ENCODE measurements at regions not wholly inside any gene's neighbourhood (a gene's known extent, or its start where the extent isn't known, plus 50 kb on each side); places are given as distances from the start of the nearest gene placed in this dataset.

DNA sequence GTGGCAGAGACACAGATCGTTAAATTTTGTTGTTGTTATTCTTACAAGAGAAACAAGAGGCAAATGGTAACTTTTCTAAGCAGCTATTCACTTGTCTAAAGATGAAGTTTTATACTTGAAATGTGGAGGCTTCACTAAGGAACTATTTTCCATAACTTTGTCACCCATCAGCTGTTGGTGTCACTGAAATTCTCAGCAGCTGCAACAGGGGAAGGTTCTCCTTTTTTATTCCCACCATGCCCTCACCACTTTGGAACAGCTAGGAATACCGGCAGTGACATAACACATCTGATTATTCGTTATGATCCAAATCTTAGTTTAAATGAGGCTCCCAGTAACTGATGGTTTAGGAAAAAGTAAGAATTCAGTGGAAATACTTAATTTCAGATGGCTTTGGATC, 147.0 kb upstream of the LEF1 start:
- no peak overlapping the region for H3K4me3 ChIP-seq (ENCODE audit: low read depth, low read length)
- no peak for DNase-seq (ENCODE audit: low read depth)
- no peak for TF ChIP-seq CTCF (IDR thresholded peaks at IDR 0.05; ENCODE audit: insufficient read depth, low read length, severe bottlenecking)
- H3K36me3 ChIP-seq (ENCODE audit: control insufficient read depth, insufficient read depth, low read length), result no peaks in the 10 kb centered on the region
- H3K27me3 ChIP-seq (ENCODE audit: control insufficient read depth, insufficient read depth, low read length), result peaks cover 3% of the 10 kb centered on the region
- FAIRE-seq, result no peak

DNA sequence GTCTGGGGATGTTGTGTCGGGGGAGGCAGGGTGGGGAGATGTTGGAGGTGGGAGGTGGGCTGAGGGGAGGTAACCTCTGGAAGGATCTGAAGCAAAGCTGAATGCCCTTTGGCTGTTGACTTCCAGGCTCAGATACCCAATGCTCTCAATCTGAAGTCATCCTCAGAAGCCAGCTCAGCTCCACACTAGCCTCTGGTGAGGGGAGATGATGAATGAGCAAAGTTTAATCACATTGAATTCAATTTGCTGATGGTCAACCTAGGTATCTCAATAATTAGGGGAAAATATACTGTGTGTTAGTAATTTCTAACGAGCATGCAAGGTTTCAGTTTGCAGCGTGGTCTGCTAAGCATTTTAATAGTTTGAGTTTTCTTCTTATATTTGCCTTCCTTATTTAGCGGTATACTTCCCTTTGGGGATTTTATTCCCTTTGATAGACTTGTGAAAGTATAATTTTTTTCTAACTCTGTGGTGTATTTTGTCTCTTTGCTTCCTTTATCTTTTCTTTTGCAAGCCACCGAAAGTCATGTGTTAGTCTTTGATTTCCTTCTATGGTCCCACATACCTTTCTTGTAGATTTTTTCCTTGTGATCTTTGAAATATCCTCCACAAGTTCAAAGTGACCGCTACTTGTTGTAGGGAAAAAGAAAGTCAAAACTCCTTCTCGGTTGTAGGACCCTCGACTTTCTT, 146.3 kb upstream of the LEF1 start:
- no peak for TF ChIP-seq CTCF (IDR thresholded peaks at IDR 0.05; ENCODE audit: insufficient read depth, low read length, severe bottlenecking)
- Histone ChIP-seq H3K27me3 (ENCODE audit: control insufficient read depth, insufficient read depth, low read length) (peaks cover 3% of the 10 kb centered on the region), H3K36me3 (ENCODE audit: control insufficient read depth, insufficient read depth, low read length) (no peaks in the 10 kb centered on the region), H3K4me3 (ENCODE audit: low read depth, low read length) (no peak overlapping the region)
- no peak for DNase-seq (ENCODE audit: low read depth)
- no peak for FAIRE-seq

DNA sequence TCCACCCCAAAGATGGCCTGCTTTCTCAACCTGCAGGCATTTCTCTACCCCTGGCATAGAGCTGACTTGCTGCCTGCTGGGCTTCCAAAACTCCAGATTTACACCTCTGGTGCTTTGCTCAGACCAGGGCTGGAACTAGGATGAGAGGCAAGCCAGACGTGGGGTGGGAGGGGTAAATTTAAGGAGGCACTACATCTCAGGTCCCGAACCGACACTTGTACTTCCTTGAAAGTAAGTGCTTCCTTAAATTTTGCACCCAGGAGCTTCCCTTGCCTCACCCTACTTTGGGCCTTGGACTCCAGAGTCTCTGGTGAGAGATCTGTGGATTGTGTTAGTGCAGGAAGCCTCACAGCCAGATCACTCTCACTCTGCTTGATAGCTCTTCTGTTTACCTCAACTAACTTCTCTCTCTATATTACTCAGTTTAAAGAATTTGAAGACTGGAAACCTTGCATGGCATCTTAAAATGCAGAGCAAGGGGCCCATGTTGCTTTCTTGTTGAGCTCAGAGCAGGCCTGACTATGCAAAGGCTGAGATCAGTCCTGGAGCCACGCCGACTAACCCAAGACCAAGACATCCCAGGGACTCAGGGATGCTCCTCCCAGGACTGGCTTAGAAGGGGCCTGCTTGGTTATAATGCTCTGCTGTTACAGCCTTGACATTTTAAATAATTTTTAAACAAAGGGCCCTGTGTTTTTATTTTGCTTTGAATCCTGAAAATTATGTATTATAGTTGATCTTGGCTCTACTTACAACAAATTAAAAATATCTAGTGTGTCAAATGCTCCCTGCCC, 145.0 kb upstream of the LEF1 start:
- no peak for TF ChIP-seq CTCF (IDR thresholded peaks at IDR 0.05; ENCODE audit: insufficient read depth, low read length, severe bottlenecking)
- no peak for FAIRE-seq
- Histone ChIP-seq H3K36me3 (ENCODE audit: control insufficient read depth, insufficient read depth, low read length) (no peaks in the 10 kb centered on the region), H3K27me3 (ENCODE audit: control insufficient read depth, insufficient read depth, low read length) (peaks cover 3% of the 10 kb centered on the region), H3K4me3 (ENCODE audit: low read depth, low read length) (no peak overlapping the region)
- DNase-seq (ENCODE audit: low read depth), result no peak

DNA sequence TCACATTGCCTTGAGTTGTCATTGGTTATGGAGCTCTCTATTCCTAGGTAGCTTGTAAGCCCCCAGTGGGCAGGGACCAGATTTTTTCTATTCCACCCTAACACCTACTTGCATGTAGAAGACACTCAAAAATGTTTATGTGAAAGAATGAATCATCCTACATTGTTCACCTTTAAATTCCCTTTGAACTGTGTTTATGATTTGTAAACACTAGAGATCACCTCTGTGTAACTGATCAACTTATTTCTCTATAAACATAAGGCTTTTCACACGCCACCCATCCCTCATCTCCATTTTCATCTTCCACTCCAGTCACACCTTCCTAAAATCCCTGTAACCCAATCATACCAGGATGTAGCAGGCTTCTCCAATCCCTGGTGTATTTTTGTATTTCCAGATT, 142.6 kb upstream of the LEF1 start:
- Histone ChIP-seq H3K4me3 (ENCODE audit: low read depth, low read length) (no peak overlapping the region), H3K36me3 (ENCODE audit: control insufficient read depth, insufficient read depth, low read length) (no peaks in the 10 kb centered on the region), H3K27me3 (ENCODE audit: control insufficient read depth, insufficient read depth, low read length) (peaks cover under 1% of the 10 kb centered on the region)
- DNase-seq (ENCODE audit: low read depth) (no peak), FAIRE-seq (no peak)
- no peak for TF ChIP-seq CTCF (IDR thresholded peaks at IDR 0.05; ENCODE audit: insufficient read depth, low read length, severe bottlenecking)

- DNase-seq (ENCODE audit: low read depth) (peak; percentile 64), FAIRE-seq (no peak)
- Histone ChIP-seq H3K27me3 (ENCODE audit: control insufficient read depth, insufficient read depth, low read length) (no peaks in the 10 kb centered on the region), H3K4me3 (ENCODE audit: low read depth, low read length) (no peak overlapping the region), H3K36me3 (ENCODE audit: control insufficient read depth, insufficient read depth, low read length) (no peaks in the 10 kb centered on the region)
- TF ChIP-seq CTCF (IDR thresholded peaks at IDR 0.05; ENCODE audit: insufficient read depth, low read length, severe bottlenecking), result no peak
Measured at GRCh38 chr4:108303488-108304177, 134.9 kb upstream of the LEF1 start.
